ENCODE measurements at regions not wholly inside any gene's neighbourhood (a gene's known extent, or its start where the extent isn't known, plus 50 kb on each side); places are given as distances from the start of the nearest gene placed in this dataset.

DNA sequence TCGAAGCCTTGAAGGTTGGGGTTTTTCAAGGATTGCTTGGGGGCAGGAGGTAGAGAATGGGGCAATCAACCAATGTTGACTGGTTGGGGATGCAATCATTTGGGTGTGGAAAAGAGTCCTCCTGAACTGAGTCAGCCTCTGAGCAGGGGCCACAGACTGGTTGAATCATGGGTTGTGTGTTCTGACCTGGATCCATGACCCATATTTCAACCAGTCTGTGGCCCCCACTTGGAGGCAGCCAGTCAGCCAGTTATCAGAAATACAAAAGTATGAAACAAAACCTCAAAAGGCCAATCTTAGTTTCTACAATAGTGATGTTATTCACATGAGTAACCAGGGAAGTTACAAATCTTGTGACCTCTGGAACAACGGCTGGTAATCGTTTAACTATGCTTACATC, 81.4 kb upstream of the RANBP6 start:
- TF ChIP-seq CTCF (IDR thresholded peaks at IDR 0.05) = no peak
- TF ChIP-seq POLR2A (IDR thresholded peaks at IDR 0.05) = no peak

Data from vagina (tissue), 2 donors.